Ovary (tissue), 3 donors: ENCODE measurements at regions not wholly inside any gene's neighbourhood (a gene's known extent, or its start where the extent isn't known, plus 50 kb on each side); places are given as distances from the start of the nearest gene placed in this dataset.

Source experiments
- EP300 ChIP-seq: sonication (generic); formaldehyde crosslinking; IDR thresholded peaks from one replicate; pipeline ENCODE4 v1.6.1; 2017; ENCODE audit warnings: antibody characterized with exemption
- POLR2A ChIP-seq: fragments of 450-650 bp; IDR thresholded peaks from one replicate; pipeline ENCODE4 v1.6.1; 2017; ENCODE audit warnings: antibody characterized with exemption, mild to moderate bottlenecking, moderate library complexity
- TF ChIP-seq, protein P1 (sequence below), 3 donors: fragments of 450-650 bp in 2 of 3; fragments of 200-600 bp in 1 of 3; IDR thresholded peaks; one replicate each; pipeline versions ENCODE4 v1.5.1 to v1.8.0; 2016 to 2022; ENCODE audit warnings: antibody characterized with exemption in 3 of 3, mild to moderate bottlenecking in 1 of 3
- donor health status: DM: no; HTN: no; CAD: no.

DNA sequence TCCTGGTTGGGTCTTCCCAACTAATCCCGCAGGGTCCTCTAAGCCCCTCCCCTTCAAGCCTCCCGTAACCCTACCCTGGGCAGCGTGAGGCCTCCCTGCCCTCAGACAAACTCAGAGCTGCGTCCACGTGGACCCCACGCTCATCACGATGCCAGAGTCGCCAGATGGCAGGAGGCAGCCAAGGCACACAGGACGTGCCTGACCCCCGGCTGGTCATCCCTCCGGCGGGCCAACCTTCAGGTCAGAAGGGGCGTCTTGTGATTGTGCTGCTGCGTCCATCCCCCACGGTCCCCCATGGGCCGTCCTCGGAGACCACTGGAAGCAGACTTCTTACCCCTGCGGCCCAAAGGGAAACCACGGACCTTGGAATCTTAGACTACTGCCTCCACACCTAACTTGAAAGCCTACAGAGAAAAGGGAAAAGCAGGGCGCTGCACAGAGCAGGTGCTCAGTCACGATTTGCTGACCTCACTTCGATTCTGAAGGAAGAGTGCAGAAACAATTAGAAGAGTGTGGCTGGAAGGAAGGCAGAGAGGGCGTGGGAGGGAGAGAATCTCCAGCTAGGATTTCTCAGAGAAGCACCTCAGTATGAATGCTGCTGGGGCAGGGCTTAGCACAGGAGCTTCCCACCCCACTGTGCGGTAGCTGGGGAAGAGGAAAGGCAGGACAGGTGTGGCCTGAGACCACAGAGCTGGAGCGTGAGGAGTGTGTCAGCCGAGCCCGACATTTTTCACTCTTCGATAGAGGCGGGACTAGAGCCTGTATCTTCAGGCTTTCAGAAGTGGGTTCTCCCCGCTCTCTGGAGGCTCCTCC is 174.8 kb downstream of the ERCC6L2 start:
- TF ChIP-seq, protein P1, sequence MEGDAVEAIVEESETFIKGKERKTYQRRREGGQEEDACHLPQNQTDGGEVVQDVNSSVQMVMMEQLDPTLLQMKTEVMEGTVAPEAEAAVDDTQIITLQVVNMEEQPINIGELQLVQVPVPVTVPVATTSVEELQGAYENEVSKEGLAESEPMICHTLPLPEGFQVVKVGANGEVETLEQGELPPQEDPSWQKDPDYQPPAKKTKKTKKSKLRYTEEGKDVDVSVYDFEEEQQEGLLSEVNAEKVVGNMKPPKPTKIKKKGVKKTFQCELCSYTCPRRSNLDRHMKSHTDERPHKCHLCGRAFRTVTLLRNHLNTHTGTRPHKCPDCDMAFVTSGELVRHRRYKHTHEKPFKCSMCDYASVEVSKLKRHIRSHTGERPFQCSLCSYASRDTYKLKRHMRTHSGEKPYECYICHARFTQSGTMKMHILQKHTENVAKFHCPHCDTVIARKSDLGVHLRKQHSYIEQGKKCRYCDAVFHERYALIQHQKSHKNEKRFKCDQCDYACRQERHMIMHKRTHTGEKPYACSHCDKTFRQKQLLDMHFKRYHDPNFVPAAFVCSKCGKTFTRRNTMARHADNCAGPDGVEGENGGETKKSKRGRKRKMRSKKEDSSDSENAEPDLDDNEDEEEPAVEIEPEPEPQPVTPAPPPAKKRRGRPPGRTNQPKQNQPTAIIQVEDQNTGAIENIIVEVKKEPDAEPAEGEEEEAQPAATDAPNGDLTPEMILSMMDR (IDR thresholded peaks at IDR 0.05): no peak
- no peak for TF ChIP-seq POLR2A
- no peak for TF ChIP-seq EP300
